ENCODE measurements at regions not wholly inside any gene's neighbourhood (a gene's known extent, or its start where the extent isn't known, plus 50 kb on each side); places are given as distances from the start of the nearest gene placed in this dataset.

- no peak for TF ChIP-seq CTCF (IDR thresholded peaks at IDR 0.05)
- ATAC-seq (ENCODE audit: low FRiP score) (no peak), DNase-seq (ENCODE audit: low spot score) (no peak)
Observed at GRCh38 chr2:20882466-20883170, 59.7 kb upstream of the LDAH start.

- ATAC-seq (ENCODE audit: low FRiP score) (no peak), DNase-seq (ENCODE audit: low spot score) (no peak)
- no peak for TF ChIP-seq CTCF (IDR thresholded peaks at IDR 0.05)
Observed at GRCh38 chr2:20880221-20880771, 57.4 kb upstream of the LDAH start.

GRCh38 chr2:20879221-20879620 is 56.3 kb upstream of the LDAH start:
- no peak for ATAC-seq (ENCODE audit: low FRiP score)
- TF ChIP-seq CTCF (IDR thresholded peaks at IDR 0.05): no peak

GRCh38 chr2:20877960-20878359 is 55.1 kb upstream of the LDAH start:
- ATAC-seq (ENCODE audit: low FRiP score) (peak; percentile 70), DNase-seq (ENCODE audit: low spot score) (no peak)
- TF ChIP-seq CTCF (IDR thresholded peaks at IDR 0.05): no peak

More at GRCh38 chr2:20879221-20879620, 56.3 kb upstream of the LDAH start:
- no peak for DNase-seq (ENCODE audit: low spot score)

Data from omental fat pad (tissue), 3 donors.